ENCODE measurements at regions not wholly inside any gene's neighbourhood (a gene's known extent, or its start where the extent isn't known, plus 50 kb on each side); places are given as distances from the start of the nearest gene placed in this dataset.
"Not testable (repeated sequence)": the region's sequence is repeated elsewhere in the genome, so short reads cannot be mapped to it uniquely, and the experiment has no call there.

- H4K20me1 ChIP-seq (ENCODE audit: control insufficient read depth, extremely low read depth, insufficient read depth, low read length); H3K9ac ChIP-seq (ENCODE audit: control insufficient read depth, extremely low read depth, insufficient read depth, low read length); H3K79me2 ChIP-seq (ENCODE audit: control insufficient read depth, insufficient read depth, low read length); H3K36me3 ChIP-seq (ENCODE audit: control insufficient read depth in 2 of 2, extremely low read depth in 1 of 2, insufficient read depth in 2 of 2, low read length in 2 of 2); H3K4me1 ChIP-seq (ENCODE audit: control insufficient read depth, extremely low read depth, insufficient read depth, low read length); H3K27me3 ChIP-seq (ENCODE audit: control insufficient read depth, extremely low read depth, insufficient read depth, low read length); FAIRE-seq; H3K4me3 ChIP-seq (ENCODE audit: control insufficient read depth in 2 of 3, extremely low read depth in 1 of 3, insufficient read depth in 2 of 3, low read depth in 1 of 3, low read length in 3 of 3); H3K27ac ChIP-seq (ENCODE audit: control insufficient read depth, insufficient read depth, low read length); H3K4me2 ChIP-seq (ENCODE audit: control insufficient read depth, extremely low read depth, insufficient read depth, low read depth, low read length); H3K9me3 ChIP-seq (ENCODE audit: control insufficient read depth, low read depth, low read length); H2AFZ ChIP-seq (ENCODE audit: control insufficient read depth, low read length); DNase-seq (ENCODE audit: low read depth, low spot score); dilution Hi-C loops (cut with MboI; ENCODE audit: extremely low pct_ligation_motif_present, low sequenced_read_pairs); H3K9me1 ChIP-seq (ENCODE audit: control insufficient read depth, extremely low read depth, insufficient read depth, low read length): not testable (repeated sequence)
Observed at GRCh38 chr10:47646686-47647273, 116.6 kb downstream of the SYT15B start.

GRCh38 chr10:47626975-47627374, 103.5 kb upstream of the AGAP9 start:
- H3K4me1 ChIP-seq (ENCODE audit: control insufficient read depth, extremely low read depth, insufficient read depth, low read length); FAIRE-seq; DNase-seq (ENCODE audit: low read depth, low spot score); H3K9ac ChIP-seq (ENCODE audit: control insufficient read depth, extremely low read depth, insufficient read depth, low read length); H3K27me3 ChIP-seq (ENCODE audit: control insufficient read depth, extremely low read depth, insufficient read depth, low read length); H2AFZ ChIP-seq (ENCODE audit: control insufficient read depth, low read length); H3K36me3 ChIP-seq (ENCODE audit: control insufficient read depth in 2 of 2, extremely low read depth in 1 of 2, insufficient read depth in 2 of 2, low read length in 2 of 2); H4K20me1 ChIP-seq (ENCODE audit: control insufficient read depth, extremely low read depth, insufficient read depth, low read length); H3K4me3 ChIP-seq (ENCODE audit: control insufficient read depth in 2 of 3, extremely low read depth in 1 of 3, insufficient read depth in 2 of 3, low read depth in 1 of 3, low read length in 3 of 3); H3K9me3 ChIP-seq (ENCODE audit: control insufficient read depth, low read depth, low read length); H3K79me2 ChIP-seq (ENCODE audit: control insufficient read depth, insufficient read depth, low read length); dilution Hi-C loops (cut with MboI; ENCODE audit: extremely low pct_ligation_motif_present, low sequenced_read_pairs); H3K9me1 ChIP-seq (ENCODE audit: control insufficient read depth, extremely low read depth, insufficient read depth, low read length); H3K27ac ChIP-seq (ENCODE audit: control insufficient read depth, insufficient read depth, low read length); H3K4me2 ChIP-seq (ENCODE audit: control insufficient read depth, extremely low read depth, insufficient read depth, low read depth, low read length): not testable (repeated sequence)

GRCh38 chr10:47622719-47623118, 99.3 kb upstream of the AGAP9 start:
- H3K4me2 ChIP-seq (ENCODE audit: control insufficient read depth, extremely low read depth, insufficient read depth, low read depth, low read length); H3K36me3 ChIP-seq (ENCODE audit: control insufficient read depth in 2 of 2, extremely low read depth in 1 of 2, insufficient read depth in 2 of 2, low read length in 2 of 2); H4K20me1 ChIP-seq (ENCODE audit: control insufficient read depth, extremely low read depth, insufficient read depth, low read length); H3K4me3 ChIP-seq (ENCODE audit: control insufficient read depth in 2 of 3, extremely low read depth in 1 of 3, insufficient read depth in 2 of 3, low read depth in 1 of 3, low read length in 3 of 3); H3K4me1 ChIP-seq (ENCODE audit: control insufficient read depth, extremely low read depth, insufficient read depth, low read length); H3K9ac ChIP-seq (ENCODE audit: control insufficient read depth, extremely low read depth, insufficient read depth, low read length); H2AFZ ChIP-seq (ENCODE audit: control insufficient read depth, low read length); DNase-seq (ENCODE audit: low read depth, low spot score); H3K9me1 ChIP-seq (ENCODE audit: control insufficient read depth, extremely low read depth, insufficient read depth, low read length); H3K9me3 ChIP-seq (ENCODE audit: control insufficient read depth, low read depth, low read length); H3K27me3 ChIP-seq (ENCODE audit: control insufficient read depth, extremely low read depth, insufficient read depth, low read length); H3K27ac ChIP-seq (ENCODE audit: control insufficient read depth, insufficient read depth, low read length); dilution Hi-C loops (cut with MboI; ENCODE audit: extremely low pct_ligation_motif_present, low sequenced_read_pairs); FAIRE-seq; H3K79me2 ChIP-seq (ENCODE audit: control insufficient read depth, insufficient read depth, low read length): not testable (repeated sequence)

- H3K36me3 ChIP-seq (ENCODE audit: control insufficient read depth in 2 of 2, extremely low read depth in 1 of 2, insufficient read depth in 2 of 2, low read length in 2 of 2); dilution Hi-C loops (cut with MboI; ENCODE audit: extremely low pct_ligation_motif_present, low sequenced_read_pairs): not testable (repeated sequence)
Observed at GRCh38 chr10:47619300-47620012, 96.0 kb upstream of the AGAP9 start.

GRCh38 chr10:47609311-47609710, 85.9 kb upstream of the AGAP9 start:
- H3K4me1 ChIP-seq (ENCODE audit: control insufficient read depth, extremely low read depth, insufficient read depth, low read length); H4K20me1 ChIP-seq (ENCODE audit: control insufficient read depth, extremely low read depth, insufficient read depth, low read length); H3K36me3 ChIP-seq (ENCODE audit: control insufficient read depth in 2 of 2, extremely low read depth in 1 of 2, insufficient read depth in 2 of 2, low read length in 2 of 2); H2AFZ ChIP-seq (ENCODE audit: control insufficient read depth, low read length); H3K9me3 ChIP-seq (ENCODE audit: control insufficient read depth, low read depth, low read length); H3K9me1 ChIP-seq (ENCODE audit: control insufficient read depth, extremely low read depth, insufficient read depth, low read length); dilution Hi-C loops (cut with MboI; ENCODE audit: extremely low pct_ligation_motif_present, low sequenced_read_pairs); H3K79me2 ChIP-seq (ENCODE audit: control insufficient read depth, insufficient read depth, low read length); H3K4me2 ChIP-seq (ENCODE audit: control insufficient read depth, extremely low read depth, insufficient read depth, low read depth, low read length); H3K27ac ChIP-seq (ENCODE audit: control insufficient read depth, insufficient read depth, low read length); H3K4me3 ChIP-seq (ENCODE audit: control insufficient read depth in 2 of 3, extremely low read depth in 1 of 3, insufficient read depth in 2 of 3, low read depth in 1 of 3, low read length in 3 of 3); H3K9ac ChIP-seq (ENCODE audit: control insufficient read depth, extremely low read depth, insufficient read depth, low read length); DNase-seq (ENCODE audit: low read depth, low spot score); H3K27me3 ChIP-seq (ENCODE audit: control insufficient read depth, extremely low read depth, insufficient read depth, low read length); FAIRE-seq: not testable (repeated sequence)

More at GRCh38 chr10:47619300-47620012, 96.0 kb upstream of the AGAP9 start:
- not testable (repeated sequence) for H2AFZ ChIP-seq (ENCODE audit: control insufficient read depth, low read length); H3K9me1 ChIP-seq (ENCODE audit: control insufficient read depth, extremely low read depth, insufficient read depth, low read length); H4K20me1 ChIP-seq (ENCODE audit: control insufficient read depth, extremely low read depth, insufficient read depth, low read length); H3K27ac ChIP-seq (ENCODE audit: control insufficient read depth, insufficient read depth, low read length); H3K9ac ChIP-seq (ENCODE audit: control insufficient read depth, extremely low read depth, insufficient read depth, low read length); H3K4me3 ChIP-seq (ENCODE audit: control insufficient read depth in 2 of 3, extremely low read depth in 1 of 3, insufficient read depth in 2 of 3, low read depth in 1 of 3, low read length in 3 of 3); H3K4me2 ChIP-seq (ENCODE audit: control insufficient read depth, extremely low read depth, insufficient read depth, low read depth, low read length); H3K79me2 ChIP-seq (ENCODE audit: control insufficient read depth, insufficient read depth, low read length); H3K4me1 ChIP-seq (ENCODE audit: control insufficient read depth, extremely low read depth, insufficient read depth, low read length); H3K27me3 ChIP-seq (ENCODE audit: control insufficient read depth, extremely low read depth, insufficient read depth, low read length); DNase-seq (ENCODE audit: low read depth, low spot score); FAIRE-seq; H3K9me3 ChIP-seq (ENCODE audit: control insufficient read depth, low read depth, low read length)

All from keratinocyte (primary cell).